HepG2 (cell line): ENCODE measurements at regions not wholly inside any gene's neighbourhood (a gene's known extent, or its start where the extent isn't known, plus 50 kb on each side); places are given as distances from the start of the nearest gene placed in this dataset.

Experiments
- ATAC-seq: fragments of 200-7000 bp; cut with Tn5 transposase; 3 replicates; pipeline ENCODE4 v1.9.1; 2020; ENCODE audit warnings: mild to moderate bottlenecking, moderate library complexity
- BruUV-seq: library from RNA; stranded (reverse); fragments of 400-500 nt; replicated peaks from 2 replicates; lab custom pipeline; 2021; lab: Mats Ljungman, UMichigan
- CTCF ChIA-PET: fragments of 300-600 bp; formaldehyde crosslinking; extraction: SDS; loops from one replicate; lab custom pipeline; 2021; ENCODE audit warnings: low total read pairs, inconsistent platforms, low intra/inter-chr PET ratio; lab: Yijun Ruan, JAX
- POLR2A ChIA-PET: fragments of 350-600 bp; sonication (Branson Sonifier 250); formaldehyde crosslinking; loops from one replicate; lab custom pipeline; 2020; ENCODE audit warnings: antibody characterized with exemption, inconsistent platforms; lab: Yijun Ruan, JAX
- DNase-seq: peaks from one replicate; pipeline ENCODE4 v3.0.0-alpha.2; 2015; ENCODE audit warnings: low spot score
- FAIRE-seq: peaks from 3 replicates; lab custom pipeline; 2011; peaks lifted over from hg19 to GRCh38; lab: Jason Lieb, UNC
- H2AFZ ChIP-seq: one replicate; pipeline ENCODE4 v1.6.1; 2011; ENCODE audit warnings: low read length, inconsistent platforms
- H3K27ac ChIP-seq: fragments of 300-600 bp; 3 replicates; pipeline ENCODE4 v1.8.0; 2011; ENCODE audit warnings: mixed run types, mild to moderate bottlenecking, mixed read lengths, low read length, inconsistent platforms; ENCODE audit not compliant: insufficient read depth; ENCODE audit errors: extremely low read length
- H3K27me3 ChIP-seq, 2 experiments: fragments of 200-600 bp in 1 of 2; 2 replicates in 1 of 2; 3 replicates in 1 of 2; pipeline versions ENCODE4 v1.6.0 to v1.8.0; 2011; ENCODE audit warnings: low read length in 2 of 2, mild to moderate bottlenecking in 2 of 2, moderate library complexity in 2 of 2, inconsistent platforms in 1 of 2; ENCODE audit not compliant: insufficient read depth in 2 of 2, control insufficient read depth in 1 of 2
- H3K36me3 ChIP-seq, 2 experiments: fragments of 200-600 bp in 1 of 2; replicated peaks in 1 of 2; 2 replicates in 1 of 2; 3 replicates in 1 of 2; pipeline versions ENCODE4 v1.5.1 to v1.8.0; 2011; ENCODE audit warnings: low read length in 2 of 2, inconsistent platforms in 1 of 2; ENCODE audit not compliant: insufficient read depth in 2 of 2, control insufficient read depth in 1 of 2
- H3K4me1 ChIP-seq: 2 replicates; pipeline ENCODE4 v1.5.1; 2012; ENCODE audit warnings: low read length, inconsistent platforms; ENCODE audit not compliant: insufficient read depth
- H3K4me2 ChIP-seq: 2 replicates; pipeline ENCODE4 v1.6.0; 2011; ENCODE audit warnings: low read depth, low read length, inconsistent platforms
- H3K4me3 ChIP-seq, 3 experiments: fragments of 200-600 bp in 1 of 3; sonication (generic), shearing (Covaris generic) in 1 of 3; replicated peaks in 1 of 3; 2 replicates each; pipeline ENCODE4 v1.5.1; 2011 to 2016; ENCODE audit warnings: low read length in 3 of 3, inconsistent platforms in 2 of 3, low read depth in 2 of 3, mild to moderate bottlenecking in 2 of 3, control low read depth in 1 of 3, mixed read lengths in 1 of 3; ENCODE audit not compliant: insufficient read depth in 1 of 3
- H3K79me2 ChIP-seq: one replicate; pipeline ENCODE4 v1.6.1; 2011; ENCODE audit warnings: low read length, inconsistent platforms; ENCODE audit not compliant: insufficient read depth
- H3K9ac ChIP-seq: 2 replicates; pipeline ENCODE4 v1.6.0; 2011; ENCODE audit warnings: mild to moderate bottlenecking, low read depth, low read length, inconsistent platforms; ENCODE audit not compliant: insufficient read depth
- H3K9me3 ChIP-seq: 2 replicates; pipeline ENCODE4 v1.5.1; 2012; ENCODE audit warnings: mild to moderate bottlenecking, low read length
- H4K20me1 ChIP-seq: 2 replicates; pipeline ENCODE4 v1.6.0; 2011; ENCODE audit warnings: inconsistent platforms, mild to moderate bottlenecking, low read length, moderate library complexity; ENCODE audit not compliant: insufficient read depth
- CENPT ChIP-seq: sonication (generic); formaldehyde crosslinking; IDR thresholded peaks from 2 replicates; pipeline ENCODE4 v1.8.0; 2022; ENCODE audit warnings: low read depth, mild to moderate bottlenecking, moderate library complexity, missing genetic modification reagents
- POLR2AphosphoS2 ChIP-seq: IDR thresholded peaks from 2 replicates; pipeline ENCODE4 v1.6.1; 2011; ENCODE audit warnings: low read depth, low read length, improper control_type of control experiment
- SKIL ChIP-seq: sonication (generic); formaldehyde crosslinking; IDR thresholded peaks from 2 replicates; pipeline ENCODE4 v1.8.0; 2022; ENCODE audit warnings: missing genetic modification reagents, mild to moderate bottlenecking, moderate library complexity, borderline replicate concordance
- WGBS: methylation state at CpG from one replicate; pipeline ENCODE4 v1.1.6; 2017; ENCODE audit warnings: low lambda C conversion rate; 5-methylcytosine and 5-hydroxymethylcytosine counted together
- in situ Hi-C: cut with HindIII; loops from 2 replicates; pipeline ENCODE4 v1.10.0; 2017; ENCODE audit warnings: low pct_unique_long_range_greater_than_20kb; ENCODE audit not compliant: extremely low pct_ligation_motif_present
- intact Hi-C: fragments of 100-400 bp; cut with micrococcal nuclease; formaldehyde crosslinking; loops from one replicate; pipeline ENCODE4 v1.10.0; 2022; ENCODE audit not compliant: unreplicated experiment

- no peak for TF ChIP-seq SKIL
Observed at GRCh38 chr1:172976222-172977041, 74.3 kb downstream of the TNFSF18 start (continued).

GRCh38 chr1:172977296-172978017 lies 73.3 kb downstream of the TNFSF18 start:
- no peak overlapping the region for H2AFZ ChIP-seq
- FAIRE-seq: no peak
- H3K27me3 ChIP-seq: no peaks in the 10 kb centered on the region
- no TSS peak for BruUV-seq
- H3K4me3 ChIP-seq: no peak overlapping the region
- no peaks in the 10 kb centered on the region for H4K20me1 ChIP-seq
- intact Hi-C loops (loop anchor here (5.0 kb wide), 1 partner anchor 150 kb away; no protein-coding TSS in a partner anchor), in situ Hi-C loops (no loop called here)
- ChIA-PET POLR2A (no interaction called here), CTCF (no interaction called here)
- no peak overlapping the region for H3K4me2 ChIP-seq
- peaks cover 37% of the 10 kb centered on the region for H3K4me1 ChIP-seq
- no peaks in the 10 kb centered on the region for H3K9me3 ChIP-seq
- TF ChIP-seq CENPT (CRISPR knock-in tag): no peak
- TF ChIP-seq POLR2AphosphoS2: no peak
- no peak overlapping the region for H3K27ac ChIP-seq
- H3K9ac ChIP-seq: no peak overlapping the region
- no peaks in the 10 kb centered on the region for H3K79me2 ChIP-seq
- H3K36me3 ChIP-seq: no peaks in the 10 kb centered on the region
- ATAC-seq: no peak
- no peak for DNase-seq
- WGBS: 36% methylated on average over 5 of the region's 5 CpGs
